SKM-1 treated with dmso at 0.1 percent for 144 hours (cell line): ENCODE measurements at regions not wholly inside any gene's neighbourhood (a gene's known extent, or its start where the extent isn't known, plus 50 kb on each side); places are given as distances from the start of the nearest gene placed in this dataset.
A peak's percentile ranks its signal among the peaks of the same experiment; 100 is the strongest.

Experiments used
- DNase-seq: peaks from one replicate; lab custom pipeline; 2025; ENCODE audit not compliant: unreplicated experiment; lab: John Stamatoyannopoulos, UW

- no peak for DNase-seq
These were observed 181.1 kb upstream of the STXBP5 start for GRCh38 chr6:147023148-147023547.

- no peak for DNase-seq
These were observed 180.6 kb upstream of the STXBP5 start for GRCh38 chr6:147023581-147023980.

GRCh38 chr6:147029923-147030322, 174.3 kb upstream of the STXBP5 start:
- no peak for DNase-seq

GRCh38 chr6:147033267-147033666, 170.9 kb upstream of the STXBP5 start:
- no peak for DNase-seq

- no peak for DNase-seq
These were observed 168.3 kb upstream of the STXBP5 start for GRCh38 chr6:147035886-147036285.

GRCh38 chr6:147037881-147038280, 166.3 kb upstream of the STXBP5 start:
- no peak for DNase-seq

- DNase-seq: no peak
These were observed 163.9 kb upstream of the STXBP5 start for GRCh38 chr6:147040121-147040910.

GRCh38 chr6:147042679-147043078, 161.5 kb upstream of the STXBP5 start:
- DNase-seq: no peak

GRCh38 chr6:147043994-147044477, 160.2 kb upstream of the STXBP5 start:
- DNase-seq: peak; percentile 63

- no peak for DNase-seq
These were observed 157.9 kb upstream of the STXBP5 start for GRCh38 chr6:147046141-147046877.

GRCh38 chr6:147048930-147049329, 155.3 kb upstream of the STXBP5 start:
- DNase-seq: no peak

- DNase-seq: no peak
These were observed 150.8 kb upstream of the STXBP5 start for GRCh38 chr6:147053311-147053921.

GRCh38 chr6:147054158-147054557, 150.1 kb upstream of the STXBP5 start:
- DNase-seq: no peak

GRCh38 chr6:147054871-147055270, 149.3 kb upstream of the STXBP5 start:
- no peak for DNase-seq

- DNase-seq: no peak
These were observed 148.3 kb upstream of the STXBP5 start for GRCh38 chr6:147055821-147056392.

GRCh38 chr6:147057188-147057587, 147.0 kb upstream of the STXBP5 start:
- peak; percentile 23 for DNase-seq

- DNase-seq: no peak
These were observed 146.4 kb upstream of the STXBP5 start for GRCh38 chr6:147057705-147058342.

GRCh38 chr6:147058786-147059385, 145.3 kb upstream of the STXBP5 start:
- no peak for DNase-seq

- no peak for DNase-seq
These were observed 143.6 kb upstream of the STXBP5 start for GRCh38 chr6:147060636-147061035.

GRCh38 chr6:147061252-147061651, 143.0 kb upstream of the STXBP5 start:
- DNase-seq: no peak
